Activated CD4-positive, alpha-beta T cell treated with anti-CD3 and anti-CD28 coated beads for 36 hours (primary cell): ENCODE measurements at regions not wholly inside any gene's neighbourhood (a gene's known extent, or its start where the extent isn't known, plus 50 kb on each side); places are given as distances from the start of the nearest gene placed in this dataset.

ENCODE experiments used
- ATAC-seq: fragments of 200-7000 bp; cut with Tn5 transposase; one replicate; pipeline ENCODE4 v1.10.0; 2021; ENCODE audit warnings: mild to moderate bottlenecking, moderate library complexity
- CTCF ChIA-PET: fragments of 350-600 bp; sonication (Branson Sonifier 250); formaldehyde crosslinking; loops from one replicate; lab custom pipeline; 2021; ENCODE audit warnings: antibody characterized with exemption; lab: Charles Lee
- POLR2A ChIA-PET: fragments of 350-600 bp; sonication (Branson Sonifier 250); formaldehyde crosslinking; loops from one replicate; lab custom pipeline; 2021; ENCODE audit warnings: antibody characterized with exemption, inconsistent platforms; lab: Charles Lee
- DNase-seq: peaks from one replicate; pipeline ENCODE4 v3.0.0-alpha.2; 2020
- H3K27ac Mint-ChIP-seq: one replicate; pipeline ENCODE4 v1.8.0; 2021; ENCODE audit warnings: mixed read lengths
- H3K27me3 Mint-ChIP-seq: one replicate; pipeline ENCODE4 v1.8.0; 2021; ENCODE audit warnings: mixed read lengths
- H3K36me3 Mint-ChIP-seq: one replicate; pipeline ENCODE4 v1.8.0; 2021; ENCODE audit warnings: low read depth, mixed read lengths
- H3K4me1 Mint-ChIP-seq: one replicate; pipeline ENCODE4 v1.8.0; 2021; ENCODE audit warnings: mixed read lengths
- H3K4me3 Mint-ChIP-seq: one replicate; pipeline ENCODE4 v1.8.0; 2021; ENCODE audit warnings: mild to moderate bottlenecking, moderate library complexity, mixed read lengths
- H3K9me3 Mint-ChIP-seq: one replicate; pipeline ENCODE4 v1.8.0; 2021; ENCODE audit warnings: low read depth, mixed read lengths
- intact Hi-C, 2 experiments: fragments of 100-400 bp; cut with DNase I in 1 of 2; cut with micrococcal nuclease in 1 of 2; formaldehyde crosslinking; loops; one replicate each; pipeline versions ENCODE4 v1.14.2 to v1.15.1; 2022 to 2024; cut with DNase I, micrococcal nuclease

DNA sequence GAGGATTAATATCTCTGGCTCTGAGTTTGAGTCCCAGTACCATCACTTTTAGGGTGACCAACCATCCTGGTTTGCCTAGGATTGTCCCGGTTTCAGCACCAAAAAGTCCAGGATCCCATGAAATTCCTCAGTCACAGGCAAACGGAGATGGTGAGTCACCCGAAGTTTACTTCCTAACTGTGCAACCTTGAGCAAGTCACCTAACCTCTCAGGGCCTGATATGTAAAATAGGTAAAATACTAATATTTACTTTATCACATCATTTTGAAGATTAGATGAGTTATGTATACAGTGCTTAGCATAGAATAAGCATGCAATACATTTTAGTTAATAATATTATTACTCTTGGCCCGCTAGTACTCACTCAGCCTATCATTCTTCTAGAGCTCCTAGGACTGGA is 91.1 kb upstream of the KCNMB2 start:
- no peak overlapping the region for H3K27ac Mint-ChIP-seq
- H3K9me3 Mint-ChIP-seq, result no peaks in the 10 kb centered on the region
- no peaks in the 10 kb centered on the region for H3K4me1 Mint-ChIP-seq
- POLR2A ChIA-PET, result no interaction called here
- no peak for DNase-seq
- intact Hi-C loops, result no loop called here
- H3K4me3 Mint-ChIP-seq, result no peak overlapping the region
- CTCF ChIA-PET, result no interaction called here
- no peaks in the 10 kb centered on the region for H3K36me3 Mint-ChIP-seq
- no peaks in the 10 kb centered on the region for H3K27me3 Mint-ChIP-seq
- no peak for ATAC-seq

DNA sequence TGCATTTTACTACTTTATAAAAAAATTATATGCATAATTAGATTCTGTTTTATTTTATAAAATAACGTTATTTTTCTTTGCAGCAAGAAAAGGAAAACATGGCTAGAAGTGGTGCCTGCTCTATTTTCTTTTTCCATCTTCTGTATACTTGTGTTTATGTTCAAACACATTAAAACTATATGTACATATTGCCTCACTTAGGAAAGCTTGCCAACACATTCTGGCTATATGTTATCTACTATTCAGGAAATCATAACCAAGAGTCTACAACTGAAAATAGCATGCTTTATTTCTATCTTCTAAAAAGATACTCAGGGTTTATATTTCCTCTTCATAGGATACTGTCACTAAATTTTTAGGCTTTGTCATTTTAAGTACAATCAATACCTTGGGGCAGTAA is 90.2 kb upstream of the KCNMB2 start:
- Mint-ChIP-seq H3K4me3 (no peak overlapping the region), H3K9me3 (no peaks in the 10 kb centered on the region), H3K27ac (no peak overlapping the region), H3K27me3 (no peaks in the 10 kb centered on the region), H3K36me3 (no peaks in the 10 kb centered on the region), H3K4me1 (no peaks in the 10 kb centered on the region)
- intact Hi-C loops, result no loop called here
- ChIA-PET POLR2A (no interaction called here), CTCF (no interaction called here)
- DNase-seq (no peak), ATAC-seq (no peak)

DNA sequence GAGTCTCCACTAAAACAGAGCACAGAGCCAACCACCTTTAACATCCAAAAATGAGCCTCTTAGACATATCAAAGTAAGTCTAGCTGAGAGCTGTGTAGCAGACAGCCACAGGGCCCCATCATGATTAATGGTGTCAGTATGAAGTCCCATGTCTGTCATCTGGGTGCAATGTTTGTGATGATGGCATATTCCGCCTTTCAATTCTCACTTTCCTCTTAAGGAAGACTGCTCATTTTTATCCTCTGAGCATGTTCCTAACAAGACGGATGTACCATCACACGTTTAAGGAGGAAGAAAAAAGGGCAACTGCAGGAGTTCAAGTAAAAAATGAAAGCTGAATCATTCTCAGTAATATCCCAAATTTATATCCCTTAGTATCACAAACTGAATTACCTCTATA is 85.8 kb upstream of the KCNMB2 start:
- no peak for DNase-seq
- intact Hi-C loops, result no loop called here
- ChIA-PET CTCF (interaction anchor here (0.7 kb wide), 1 partner anchor 14 kb away, joined by 3 read pairs; no protein-coding TSS in a partner anchor), POLR2A (no interaction called here)
- Mint-ChIP-seq H3K36me3 (no peaks in the 10 kb centered on the region), H3K9me3 (no peaks in the 10 kb centered on the region), H3K4me1 (no peaks in the 10 kb centered on the region), H3K27me3 (peaks cover 4% of the 10 kb centered on the region), H3K27ac (no peak overlapping the region), H3K4me3 (no peak overlapping the region)
- ATAC-seq, result no peak

DNA sequence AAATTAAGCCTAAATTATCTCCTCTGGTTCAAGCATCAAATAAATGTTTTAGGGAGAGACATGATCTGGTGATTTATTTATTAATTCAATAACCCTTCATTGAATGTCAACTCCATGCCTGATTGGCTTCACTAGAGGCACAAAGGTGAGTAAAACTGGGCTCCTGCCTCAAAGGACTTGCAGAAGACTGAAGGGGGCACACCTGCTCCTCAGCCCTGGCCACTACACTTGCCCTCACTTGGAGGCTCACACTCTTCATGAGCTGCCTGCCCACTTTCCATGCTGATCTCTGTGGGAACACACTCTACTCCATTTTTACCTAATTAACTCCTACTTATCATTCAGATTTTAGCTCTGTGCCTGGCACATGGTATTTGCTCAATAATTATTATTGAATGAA is 84.4 kb upstream of the KCNMB2 start:
- no peak for DNase-seq
- intact Hi-C loops, result no loop called here
- ChIA-PET POLR2A (no interaction called here), CTCF (interaction anchor here (0.6 kb wide), 1 partner anchor 1311 kb away, joined by 3 read pairs; no protein-coding TSS in a partner anchor)
- H3K27me3 Mint-ChIP-seq, result peaks cover 7% of the 10 kb centered on the region
- no peak for ATAC-seq
- H3K4me1 Mint-ChIP-seq, result no peaks in the 10 kb centered on the region
- H3K36me3 Mint-ChIP-seq, result no peaks in the 10 kb centered on the region
- no peaks in the 10 kb centered on the region for H3K9me3 Mint-ChIP-seq
- H3K4me3 Mint-ChIP-seq, result no peak overlapping the region
- H3K27ac Mint-ChIP-seq, result no peak overlapping the region

DNA sequence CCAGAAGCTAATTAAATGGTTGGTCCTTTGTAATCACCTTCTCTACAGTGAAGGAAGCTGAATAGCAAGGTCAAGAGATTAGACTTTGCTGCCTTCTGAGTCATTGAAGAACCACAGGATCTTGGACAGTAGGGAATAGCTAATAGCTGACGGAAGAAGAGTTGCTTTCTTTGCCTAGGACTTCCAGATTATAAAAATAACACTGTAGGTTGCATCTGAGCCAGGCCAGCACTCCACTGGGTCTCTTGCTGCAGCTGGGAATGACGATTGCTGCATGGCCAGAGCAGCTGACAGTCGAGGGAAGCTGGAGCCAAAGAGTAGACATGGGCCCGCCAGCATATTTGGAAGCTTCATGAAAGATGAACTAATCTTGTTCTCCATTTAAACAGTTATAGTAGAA is 81.5 kb upstream of the KCNMB2 start:
- CTCF ChIA-PET, result no interaction called here

DNA sequence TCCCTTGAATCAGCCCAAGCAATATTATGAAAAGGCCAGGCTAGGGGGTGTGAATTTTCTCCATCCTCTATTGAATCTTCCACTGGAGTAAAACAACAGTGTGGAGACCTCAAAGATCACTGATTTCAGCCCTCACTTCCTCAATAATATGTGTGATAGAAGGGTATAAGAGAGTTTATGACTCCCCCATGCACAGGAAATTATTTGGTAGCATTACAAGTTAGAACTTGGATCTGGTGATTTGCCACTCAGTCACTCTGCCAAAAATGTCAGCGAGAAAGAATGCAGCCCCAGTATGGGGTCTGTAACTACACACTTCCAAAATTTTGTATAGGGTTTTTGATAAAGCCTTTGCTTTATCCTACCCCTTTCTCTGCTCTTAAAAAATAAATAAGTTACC is 81.0 kb upstream of the KCNMB2 start:
- Mint-ChIP-seq H3K27me3 (peaks cover 16% of the 10 kb centered on the region), H3K4me1 (no peaks in the 10 kb centered on the region), H3K36me3 (no peaks in the 10 kb centered on the region), H3K9me3 (no peaks in the 10 kb centered on the region), H3K27ac (no peak overlapping the region), H3K4me3 (no peak overlapping the region)
- ATAC-seq, result no peak
- DNase-seq, result no peak
- POLR2A ChIA-PET, result no interaction called here
- intact Hi-C loops, result no loop called here
- CTCF ChIA-PET, result no interaction called here

More for the DNA sequence above, 81.5 kb upstream of the KCNMB2 start:
- ATAC-seq (no peak), DNase-seq (no peak)
- Mint-ChIP-seq H3K27ac (no peak overlapping the region), H3K27me3 (peaks cover 16% of the 10 kb centered on the region), H3K4me1 (no peaks in the 10 kb centered on the region), H3K9me3 (no peaks in the 10 kb centered on the region), H3K36me3 (no peaks in the 10 kb centered on the region), H3K4me3 (no peak overlapping the region)
- POLR2A ChIA-PET, result no interaction called here
- intact Hi-C loops, result no loop called here

DNA sequence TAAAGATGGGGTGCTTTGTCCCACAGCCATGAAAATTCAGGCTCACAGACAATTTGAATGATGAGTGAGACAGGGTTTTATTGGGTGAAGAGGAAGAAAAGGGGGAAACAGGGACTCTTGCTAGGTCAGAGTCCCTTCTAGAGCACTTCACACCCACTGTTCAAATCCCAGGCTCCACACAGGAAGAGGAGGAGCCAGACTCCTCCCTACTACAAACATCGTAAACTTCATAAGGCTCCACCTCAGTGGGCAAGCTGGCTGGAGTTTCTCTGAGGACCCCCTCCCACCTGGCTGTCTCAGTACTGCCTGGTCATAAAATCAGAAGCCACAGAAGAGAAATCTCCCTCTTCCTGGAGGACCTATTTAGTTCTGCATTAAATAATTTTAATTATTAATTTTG is 80.3 kb upstream of the KCNMB2 start:
- no peak overlapping the region for H3K4me3 Mint-ChIP-seq
- intact Hi-C loops, result no loop called here
- H3K36me3 Mint-ChIP-seq, result no peaks in the 10 kb centered on the region
- no peak overlapping the region for H3K27ac Mint-ChIP-seq
- no peaks in the 10 kb centered on the region for H3K4me1 Mint-ChIP-seq
- H3K27me3 Mint-ChIP-seq, result peaks cover 18% of the 10 kb centered on the region
- H3K9me3 Mint-ChIP-seq, result no peaks in the 10 kb centered on the region
- ChIA-PET CTCF (no interaction called here), POLR2A (no interaction called here)
- ATAC-seq (no peak), DNase-seq (no peak)

DNA sequence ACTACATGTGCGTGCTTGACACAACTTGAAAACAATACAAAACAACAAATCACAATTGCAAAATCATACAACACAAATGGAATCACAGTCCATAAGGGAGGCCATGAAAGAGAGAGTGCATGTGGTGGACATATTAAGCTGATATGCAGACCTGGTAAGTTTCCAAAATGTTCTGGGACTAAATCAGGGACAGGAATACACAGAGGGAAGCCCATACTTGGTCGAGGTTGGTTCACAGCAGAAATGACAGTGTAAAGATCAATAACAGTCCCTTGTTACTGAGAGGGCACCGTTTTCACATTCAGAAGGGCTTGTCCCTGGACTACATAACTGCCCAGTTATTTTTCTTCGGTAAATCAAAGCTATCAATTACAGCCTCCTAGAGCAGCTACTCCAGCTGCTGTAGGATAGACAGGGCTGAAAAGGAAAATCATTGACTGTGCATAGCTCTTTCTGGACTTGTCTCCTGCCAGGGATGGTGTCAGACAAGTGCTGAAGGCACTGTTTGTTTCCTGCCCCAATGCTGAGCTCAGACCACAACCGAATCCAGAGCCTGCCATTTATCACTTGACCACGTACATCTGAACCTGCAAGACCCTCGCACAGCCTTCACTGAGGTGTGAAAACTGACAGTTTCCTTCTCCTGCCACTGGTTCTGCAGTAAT is 79.5 kb upstream of the KCNMB2 start:
- Mint-ChIP-seq H3K36me3 (no peaks in the 10 kb centered on the region), H3K4me3 (no peak overlapping the region), H3K27me3 (peaks cover 20% of the 10 kb centered on the region), H3K4me1 (no peaks in the 10 kb centered on the region), H3K27ac (no peak overlapping the region), H3K9me3 (no peaks in the 10 kb centered on the region)
- DNase-seq, result no peak
- ATAC-seq, result no peak
- ChIA-PET CTCF (no interaction called here), POLR2A (no interaction called here)
- intact Hi-C loops, result no loop called here

DNA sequence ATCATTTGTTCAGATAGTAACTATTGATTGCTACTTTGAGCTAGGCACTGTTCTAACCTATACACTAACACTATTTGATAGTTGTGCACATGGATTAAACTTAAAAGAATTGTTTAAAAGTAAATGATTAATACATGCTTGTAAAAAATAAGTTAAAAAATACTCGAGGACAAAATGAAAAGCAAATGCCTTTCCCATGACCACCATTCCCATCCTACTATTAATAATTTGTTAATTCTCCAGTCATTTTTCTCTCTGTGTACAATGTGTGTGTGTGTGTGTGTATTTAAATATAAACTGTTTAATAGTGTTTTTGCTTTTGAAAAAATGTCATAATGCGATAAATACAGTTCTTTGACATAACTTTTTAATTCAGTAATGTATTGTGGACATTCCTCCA is 78.7 kb upstream of the KCNMB2 start:
- peaks cover 20% of the 10 kb centered on the region for H3K27me3 Mint-ChIP-seq
- no peak overlapping the region for H3K4me3 Mint-ChIP-seq
- H3K36me3 Mint-ChIP-seq, result no peaks in the 10 kb centered on the region
- no peak for DNase-seq
- no peak for ATAC-seq
- H3K9me3 Mint-ChIP-seq, result no peaks in the 10 kb centered on the region
- no peak overlapping the region for H3K27ac Mint-ChIP-seq
- intact Hi-C loops, result no loop called here
- H3K4me1 Mint-ChIP-seq, result no peaks in the 10 kb centered on the region
- CTCF ChIA-PET, result interaction anchor here (0.9 kb wide), 1 partner anchor 52 kb away, joined by 3 read pairs; no protein-coding TSS in a partner anchor
- POLR2A ChIA-PET, result no interaction called here

DNA sequence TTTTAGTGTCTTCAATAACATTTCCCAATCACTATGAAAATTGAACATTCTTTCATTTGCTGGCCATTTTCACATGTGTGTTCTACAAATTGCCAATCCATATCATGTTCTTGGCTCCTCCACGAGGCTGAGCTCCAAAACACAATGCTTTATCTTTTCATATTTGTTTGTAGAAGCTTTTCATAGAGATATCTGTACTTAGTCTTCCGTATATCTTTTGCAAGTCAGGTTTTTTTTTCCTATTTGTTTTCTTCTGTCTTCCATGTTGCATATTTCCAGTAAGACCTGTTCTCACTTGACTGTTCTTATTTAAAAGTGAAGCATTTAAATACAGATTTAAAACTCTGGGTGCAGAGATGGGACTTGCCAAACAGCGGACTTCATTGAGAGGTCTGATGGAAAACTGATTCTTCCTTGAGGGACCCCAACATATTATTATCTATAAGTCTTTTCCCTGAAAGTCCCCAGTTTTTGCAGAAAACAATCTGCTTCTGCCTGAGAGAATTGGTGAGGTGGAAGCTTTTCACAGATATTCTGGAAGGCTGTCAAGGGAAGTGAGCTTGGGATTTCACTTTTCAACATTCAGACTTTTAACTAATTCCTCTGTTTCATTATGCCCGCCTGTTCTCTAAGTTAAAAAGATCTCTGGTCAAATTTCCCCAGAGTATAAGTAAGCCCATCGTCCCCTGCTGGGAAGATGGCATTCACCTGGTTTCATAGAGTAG is 77.8 kb upstream of the KCNMB2 start:
- CTCF ChIA-PET, result interaction anchor here (0.9 kb wide), 1 partner anchor 53 kb away, joined by 3 read pairs; no protein-coding TSS in a partner anchor
- Mint-ChIP-seq H3K36me3 (no peaks in the 10 kb centered on the region), H3K27ac (no peak overlapping the region), H3K27me3 (peaks cover 16% of the 10 kb centered on the region), H3K9me3 (no peaks in the 10 kb centered on the region), H3K4me3 (no peak overlapping the region), H3K4me1 (no peaks in the 10 kb centered on the region)
- DNase-seq (no peak), ATAC-seq (no peak)
- intact Hi-C loops, result no loop called here
- POLR2A ChIA-PET, result no interaction called here

DNA sequence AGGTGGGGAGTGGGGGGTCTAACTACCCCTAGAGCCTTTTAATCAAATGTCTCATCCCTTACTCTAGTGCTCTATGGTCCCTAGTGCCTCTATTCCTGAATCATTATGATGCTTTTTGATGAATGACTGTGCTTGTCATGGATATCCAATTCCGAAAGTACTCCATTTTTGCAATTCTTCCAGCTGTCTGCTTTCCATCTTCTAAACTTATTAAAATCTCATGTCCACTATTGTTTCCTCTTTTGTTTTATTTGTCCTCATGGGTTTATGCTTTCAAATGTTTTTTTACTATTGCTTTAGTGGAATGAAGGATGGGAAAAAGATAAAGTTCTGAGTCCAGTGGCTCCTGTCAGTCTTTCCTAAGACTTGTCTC is 77.2 kb upstream of the KCNMB2 start:
- no peak overlapping the region for H3K27ac Mint-ChIP-seq
- no peak for DNase-seq
- no peak for ATAC-seq
- no peak overlapping the region for H3K4me3 Mint-ChIP-seq
- POLR2A ChIA-PET, result no interaction called here
- intact Hi-C loops, result no loop called here
- no peaks in the 10 kb centered on the region for H3K9me3 Mint-ChIP-seq
- CTCF ChIA-PET, result interaction anchor here (0.5 kb wide), 1 partner anchor 47 kb away, joined by 3 read pairs; no protein-coding TSS in a partner anchor
- peaks cover 18% of the 10 kb centered on the region for H3K27me3 Mint-ChIP-seq
- no peaks in the 10 kb centered on the region for H3K4me1 Mint-ChIP-seq
- H3K36me3 Mint-ChIP-seq, result no peaks in the 10 kb centered on the region
